ENCODE measurements at regions not wholly inside any gene's neighbourhood (a gene's known extent, or its start where the extent isn't known, plus 50 kb on each side); places are given as distances from the start of the nearest gene placed in this dataset.

- no peak for TF ChIP-seq CTCF (IDR thresholded peaks at IDR 0.05; ENCODE audit: low read depth, low read length)
- DNase-seq (ENCODE audit: low read depth in 2 of 2): no peak
- H3K4me3 ChIP-seq (replicated peaks in 1 of 2; ENCODE audit: low read depth in 2 of 2, low read length in 2 of 2): no peak overlapping the region
Measured at GRCh38 chr9:93820667-93821306, 134.4 kb downstream of the BARX1 start.

GRCh38 chr9:93819905-93820304 lies 135.2 kb downstream of the BARX1 start:
- TF ChIP-seq CTCF (IDR thresholded peaks at IDR 0.05; ENCODE audit: low read depth, low read length): no peak
- H3K4me3 ChIP-seq (replicated peaks in 1 of 2; ENCODE audit: low read depth in 2 of 2, low read length in 2 of 2): no peak overlapping the region
- no peak for DNase-seq (ENCODE audit: low read depth in 2 of 2)

GRCh38 chr9:93818827-93819472 lies 136.2 kb downstream of the BARX1 start:
- DNase-seq (ENCODE audit: low read depth in 2 of 2): no peak
- no peak for TF ChIP-seq CTCF (IDR thresholded peaks at IDR 0.05; ENCODE audit: low read depth, low read length)

GRCh38 chr9:93818237-93818636 lies 136.9 kb downstream of the BARX1 start:
- no peak for TF ChIP-seq CTCF (IDR thresholded peaks at IDR 0.05; ENCODE audit: low read depth, low read length)
- no peak overlapping the region for H3K4me3 ChIP-seq (replicated peaks in 1 of 2; ENCODE audit: low read depth in 2 of 2, low read length in 2 of 2)
- DNase-seq (ENCODE audit: low read depth in 2 of 2): no peak

More at GRCh38 chr9:93818827-93819472, 136.2 kb downstream of the BARX1 start:
- no peak overlapping the region for H3K4me3 ChIP-seq (replicated peaks in 1 of 2; ENCODE audit: low read depth in 2 of 2, low read length in 2 of 2)

- no peak for DNase-seq (ENCODE audit: low read depth in 2 of 2)
- TF ChIP-seq CTCF (IDR thresholded peaks at IDR 0.05; ENCODE audit: low read depth, low read length): no peak
- H3K4me3 ChIP-seq (replicated peaks in 1 of 2; ENCODE audit: low read depth in 2 of 2, low read length in 2 of 2): no peak overlapping the region
Measured at GRCh38 chr9:93815677-93816076, 139.5 kb downstream of the BARX1 start.

GRCh38 chr9:93815135-93815534 lies 140.0 kb downstream of the BARX1 start:
- no peak overlapping the region for H3K4me3 ChIP-seq (replicated peaks in 1 of 2; ENCODE audit: low read depth in 2 of 2, low read length in 2 of 2)
- no peak for DNase-seq (ENCODE audit: low read depth in 2 of 2)
- no peak for TF ChIP-seq CTCF (IDR thresholded peaks at IDR 0.05; ENCODE audit: low read depth, low read length)
